Hepatocyte (in vitro differentiated cells): ENCODE measurements at regions not wholly inside any gene's neighbourhood (a gene's known extent, or its start where the extent isn't known, plus 50 kb on each side); places are given as distances from the start of the nearest gene placed in this dataset.

Experiments used
- DNase-seq: peaks from one replicate; pipeline ENCODE4 v3.0.0-alpha.2; 2016; ENCODE audit warnings: low spot score
- H2AFZ ChIP-seq: fragments of 200-600 bp; sonication (generic); 2 replicates; pipeline ENCODE4 v1.6.0; 2016; ENCODE audit warnings: antibody characterized with exemption, mild to moderate bottlenecking
- H3K27ac ChIP-seq: fragments of 200-600 bp; sonication (generic); 2 replicates; pipeline ENCODE4 v1.5.1; 2016; ENCODE audit warnings: mild to moderate bottlenecking
- H3K27me3 ChIP-seq: fragments of 200-600 bp; sonication (generic); 2 replicates; pipeline ENCODE4 v1.6.1; 2016
- H3K36me3 ChIP-seq: fragments of 200-600 bp; sonication (generic); replicated peaks from 2 replicates; pipeline ENCODE4 v1.5.1; 2016; ENCODE audit warnings: low read depth; ENCODE audit not compliant: insufficient read depth
- H3K4me1 ChIP-seq: fragments of 200-600 bp; sonication (generic); 2 replicates; pipeline ENCODE4 v1.5.1; 2016; ENCODE audit warnings: mild to moderate bottlenecking, moderate library complexity; ENCODE audit not compliant: insufficient read depth
- H3K4me2 ChIP-seq: fragments of 200-600 bp; sonication (generic); 2 replicates; pipeline ENCODE4 v1.6.0; 2016
- H3K4me3 ChIP-seq: fragments of 200-600 bp; sonication (generic); 2 replicates; pipeline ENCODE4 v1.5.1; 2016; ENCODE audit warnings: mild to moderate bottlenecking
- H3K79me2 ChIP-seq: fragments of 200-600 bp; sonication (generic); 2 replicates; pipeline ENCODE4 v1.6.0; 2017; ENCODE audit warnings: mild to moderate bottlenecking
- H3K9me2 ChIP-seq: fragments of 200-600 bp; sonication (generic); replicated peaks from 2 replicates; pipeline ENCODE4 v1.6.0; 2017; ENCODE audit warnings: mild to moderate bottlenecking; ENCODE audit not compliant: insufficient read depth
- H3K9me3 ChIP-seq: fragments of 200-600 bp; sonication (generic); 2 replicates; pipeline ENCODE4 v1.5.1; 2016; ENCODE audit warnings: low read depth, mild to moderate bottlenecking
- H4K20me1 ChIP-seq: fragments of 200-600 bp; sonication (generic); 2 replicates; pipeline ENCODE4 v1.6.0; 2016; ENCODE audit warnings: mild to moderate bottlenecking; ENCODE audit not compliant: insufficient read depth, poor library complexity, severe bottlenecking
- EZH2 ChIP-seq: fragments of 200-600 bp; sonication (generic); IDR thresholded peaks from 2 replicates; pipeline ENCODE4 v1.6.1; 2016; ENCODE audit warnings: antibody characterized with exemption, mild to moderate bottlenecking, borderline replicate concordance
- EZH2phosphoT487 ChIP-seq: fragments of 200-600 bp; sonication (generic); IDR thresholded peaks from one replicate; pipeline ENCODE4 v1.6.1; 2018; ENCODE audit warnings: antibody characterized with exemption, mild to moderate bottlenecking, low read depth, moderate library complexity; ENCODE audit not compliant: unreplicated experiment, severe bottlenecking
- WGBS: methylation state at CpG from one replicate; pipeline ENCODE4 v1.1.6; 2016; ENCODE audit warnings: low lambda C conversion rate; ENCODE audit errors: missing lambda C conversion rate; 5-methylcytosine and 5-hydroxymethylcytosine counted together
- TF ChIP-seq, protein P1 (sequence below): fragments of 200-600 bp; sonication (generic); IDR thresholded peaks from 2 replicates; pipeline ENCODE4 v1.5.1; 2016; ENCODE audit warnings: antibody characterized with exemption, mild to moderate bottlenecking; ENCODE audit not compliant: poor library complexity

- no peak overlapping the region for H3K4me2 ChIP-seq
- no peaks in the 10 kb centered on the region for H3K36me3 ChIP-seq
- no peaks in the 10 kb centered on the region for H3K27me3 ChIP-seq
- TF ChIP-seq EZH2 (no peak), EZH2phosphoT487 (no peak)
- TF ChIP-seq, protein P1, sequence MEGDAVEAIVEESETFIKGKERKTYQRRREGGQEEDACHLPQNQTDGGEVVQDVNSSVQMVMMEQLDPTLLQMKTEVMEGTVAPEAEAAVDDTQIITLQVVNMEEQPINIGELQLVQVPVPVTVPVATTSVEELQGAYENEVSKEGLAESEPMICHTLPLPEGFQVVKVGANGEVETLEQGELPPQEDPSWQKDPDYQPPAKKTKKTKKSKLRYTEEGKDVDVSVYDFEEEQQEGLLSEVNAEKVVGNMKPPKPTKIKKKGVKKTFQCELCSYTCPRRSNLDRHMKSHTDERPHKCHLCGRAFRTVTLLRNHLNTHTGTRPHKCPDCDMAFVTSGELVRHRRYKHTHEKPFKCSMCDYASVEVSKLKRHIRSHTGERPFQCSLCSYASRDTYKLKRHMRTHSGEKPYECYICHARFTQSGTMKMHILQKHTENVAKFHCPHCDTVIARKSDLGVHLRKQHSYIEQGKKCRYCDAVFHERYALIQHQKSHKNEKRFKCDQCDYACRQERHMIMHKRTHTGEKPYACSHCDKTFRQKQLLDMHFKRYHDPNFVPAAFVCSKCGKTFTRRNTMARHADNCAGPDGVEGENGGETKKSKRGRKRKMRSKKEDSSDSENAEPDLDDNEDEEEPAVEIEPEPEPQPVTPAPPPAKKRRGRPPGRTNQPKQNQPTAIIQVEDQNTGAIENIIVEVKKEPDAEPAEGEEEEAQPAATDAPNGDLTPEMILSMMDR, result no peak
- 89% methylated on average over 1 of the region's 1 CpG for WGBS
- no peak overlapping the region for H3K27ac ChIP-seq
- no peaks in the 10 kb centered on the region for H3K9me2 ChIP-seq
- no peaks in the 10 kb centered on the region for H3K4me1 ChIP-seq
- no peaks in the 10 kb centered on the region for H4K20me1 ChIP-seq
- no peak overlapping the region for H3K4me3 ChIP-seq
- H3K9me3 ChIP-seq, result no peaks in the 10 kb centered on the region
- no peak for DNase-seq
- no peaks in the 10 kb centered on the region for H3K79me2 ChIP-seq
- H2AFZ ChIP-seq, result no peak overlapping the region
Measured at GRCh38 chr5:86983208-86983607, 284.5 kb upstream of the RASA1 start.

DNA sequence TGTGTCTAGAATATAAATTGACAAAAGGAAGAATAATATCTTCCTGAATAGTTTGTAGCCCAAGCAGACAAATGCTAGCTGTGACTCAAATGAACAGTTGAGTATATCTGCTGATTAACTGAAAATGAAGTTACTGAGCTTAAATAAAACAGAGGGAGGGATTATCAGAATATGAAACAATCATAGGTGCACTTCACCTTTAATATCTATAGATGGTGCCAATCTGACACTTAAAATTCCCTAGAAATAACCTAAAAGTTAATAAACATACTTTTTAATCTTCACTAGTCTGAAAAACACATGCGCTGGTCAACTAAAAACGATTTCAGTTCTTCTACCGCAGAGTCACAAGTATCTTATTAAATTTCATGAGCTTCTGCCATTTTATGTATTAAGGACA lies 280.8 kb upstream of the RASA1 start:
- Histone ChIP-seq H3K27ac (no peak overlapping the region), H3K79me2 (no peaks in the 10 kb centered on the region), H3K4me3 (no peak overlapping the region), H4K20me1 (no peaks in the 10 kb centered on the region), H3K27me3 (no peaks in the 10 kb centered on the region), H3K9me3 (no peaks in the 10 kb centered on the region), H3K4me1 (no peaks in the 10 kb centered on the region), H3K36me3 (no peaks in the 10 kb centered on the region), H2AFZ (no peak overlapping the region), H3K4me2 (no peak overlapping the region), H3K9me2 (no peaks in the 10 kb centered on the region)
- TF ChIP-seq, protein P1, result no peak
- no peak for TF ChIP-seq EZH2
- TF ChIP-seq EZH2phosphoT487, result no peak
- WGBS, result 86% methylated on average over 3 of the region's 3 CpGs
- DNase-seq, result no peak

GRCh38 chr5:86997516-86997915 lies 270.2 kb upstream of the RASA1 start:
- no peaks in the 10 kb centered on the region for H3K27me3 ChIP-seq
- no peak overlapping the region for H3K4me2 ChIP-seq
- H4K20me1 ChIP-seq, result no peaks in the 10 kb centered on the region
- TF ChIP-seq, protein P1, result no peak
- TF ChIP-seq EZH2phosphoT487 (no peak), EZH2 (no peak)
- H3K36me3 ChIP-seq, result no peaks in the 10 kb centered on the region
- H3K4me1 ChIP-seq, result no peaks in the 10 kb centered on the region
- H3K9me3 ChIP-seq, result no peaks in the 10 kb centered on the region
- no peak for DNase-seq
- no peaks in the 10 kb centered on the region for H3K79me2 ChIP-seq
- no peak overlapping the region for H2AFZ ChIP-seq
- H3K4me3 ChIP-seq, result no peak overlapping the region
- 74% methylated on average over 1 of the region's 1 CpG for WGBS
- no peak overlapping the region for H3K27ac ChIP-seq
- H3K9me2 ChIP-seq, result no peaks in the 10 kb centered on the region

GRCh38 chr5:86999951-87000350 lies 267.7 kb upstream of the RASA1 start:
- H3K9me2 ChIP-seq, result no peaks in the 10 kb centered on the region
- no peaks in the 10 kb centered on the region for H3K9me3 ChIP-seq
- no peaks in the 10 kb centered on the region for H3K27me3 ChIP-seq
- H3K4me3 ChIP-seq, result no peak overlapping the region
- H3K36me3 ChIP-seq, result no peaks in the 10 kb centered on the region
- TF ChIP-seq EZH2 (no peak), EZH2phosphoT487 (no peak)
- TF ChIP-seq, protein P1, result no peak
- no peaks in the 10 kb centered on the region for H3K79me2 ChIP-seq
- no peak overlapping the region for H2AFZ ChIP-seq
- H3K4me1 ChIP-seq, result no peaks in the 10 kb centered on the region
- no peak overlapping the region for H3K27ac ChIP-seq
- no peak for DNase-seq
- H3K4me2 ChIP-seq, result no peak overlapping the region
- no peaks in the 10 kb centered on the region for H4K20me1 ChIP-seq
- WGBS, result 93% methylated on average over 5 of the region's 5 CpGs
